GM10248 (cell line): ENCODE measurements at regions not wholly inside any gene's neighbourhood (a gene's known extent, or its start where the extent isn't known, plus 50 kb on each side); places are given as distances from the start of the nearest gene placed in this dataset.

Experiments used
- CTCF ChIA-PET: fragments of 300-600 bp; sonication (Branson Sonifier 250); formaldehyde crosslinking; extraction: SDS; loops from one replicate; lab custom pipeline; 2021; ENCODE audit warnings: antibody characterized with exemption; lab: Yijun Ruan, JAX
- POLR2A ChIA-PET: fragments of 350-650 bp; sonication (Branson Sonifier 250); formaldehyde crosslinking; extraction: SDS; loops from one replicate; lab custom pipeline; 2020; ENCODE audit warnings: antibody characterized with exemption; lab: Yijun Ruan, JAX
- DNase-seq: peaks from one replicate; pipeline ENCODE4 v3.0.0; 2012; ENCODE audit errors: extremely low spot score
- CTCF ChIP-seq: IDR thresholded peaks from 2 replicates; pipeline ENCODE4 v1.5.1; 2012; ENCODE audit warnings: mild to moderate bottlenecking, low read depth; ENCODE audit errors: extremely low read depth, missing control alignments, control extremely low read depth

- no peak for TF ChIP-seq CTCF
- POLR2A ChIA-PET, result no interaction called here
- no peak for DNase-seq
- CTCF ChIA-PET, result interaction anchor here (1.3 kb wide), 1 partner anchor 31 kb away, joined by 3 read pairs; no protein-coding TSS in a partner anchor
Observed at GRCh38 chr3:102068327-102068726, 219.0 kb downstream of the NFKBIZ start.

- ChIA-PET POLR2A (no interaction called here), CTCF (no interaction called here)
- DNase-seq, result no peak
- no peak for TF ChIP-seq CTCF
Observed at GRCh38 chr3:102068736-102069135, 219.4 kb downstream of the NFKBIZ start.

- DNase-seq, result no peak
- ChIA-PET CTCF (no interaction called here), POLR2A (no interaction called here)
- TF ChIP-seq CTCF, result no peak
Observed at GRCh38 chr3:102069211-102069662, 219.9 kb downstream of the NFKBIZ start.

- TF ChIP-seq CTCF, result no peak
- CTCF ChIA-PET, result interaction anchor here (1.0 to 1.4 kb wide), 3 partner anchors 9 to 21 kb away, joined by 3 to 4 read pairs (median 4); no protein-coding TSS in a partner anchor
- no peak for DNase-seq
- POLR2A ChIA-PET, result no interaction called here
Observed at GRCh38 chr3:102074946-102075345, 225.6 kb downstream of the NFKBIZ start.

GRCh38 chr3:102078401-102078800, 229.1 kb downstream of the NFKBIZ start:
- CTCF ChIA-PET, result interaction anchor here (2.4 kb wide), 1 partner anchor 19 kb away, joined by 7 read pairs; no protein-coding TSS in a partner anchor
- TF ChIP-seq CTCF, result no peak
- DNase-seq, result no peak
- POLR2A ChIA-PET, result no interaction called here

- DNase-seq, result no peak
- POLR2A ChIA-PET, result no interaction called here
- CTCF ChIA-PET, result interaction anchor here (1.0 to 2.4 kb wide), 3 partner anchors 11 to 19 kb away, joined by 6 to 7 read pairs (median 6); no protein-coding TSS in a partner anchor
- TF ChIP-seq CTCF, result no peak
Observed at GRCh38 chr3:102078854-102079808, 229.8 kb downstream of the NFKBIZ start.
